Motor neuron (in vitro differentiated cells): ENCODE measurements at regions not wholly inside any gene's neighbourhood (a gene's known extent, or its start where the extent isn't known, plus 50 kb on each side); places are given as distances from the start of the nearest gene placed in this dataset.

Experiments
- ATAC-seq, 8 experiments: fragments of 200-7000 bp; cut with Tn5 transposase; replicated peaks in 6 of 8; 2 replicates each; pipeline ENCODE4 v1.8.0; 2021; ENCODE audit warnings: mild to moderate bottlenecking in 8 of 8, moderate library complexity in 8 of 8
- H3K27ac ChIP-seq, 2 donors: fragments of 250-450 bp; sonication (Bioruptor Pico); 2 replicates each; pipeline ENCODE4 v1.9.0; 2021; ENCODE audit warnings: antibody characterized with exemption in 2 of 2, mild to moderate bottlenecking in 2 of 2, moderate library complexity in 1 of 2
- H3K4me1 ChIP-seq, 2 donors: fragments of 250-450 bp; sonication (Bioruptor Pico); replicated peaks in 1 of 2; 2 replicates each; pipeline ENCODE4 v1.6.1; 2021; ENCODE audit warnings: antibody characterized with exemption in 2 of 2, mild to moderate bottlenecking in 2 of 2, moderate library complexity in 1 of 2
- H3K4me3 ChIP-seq, 5 donors: fragments of 250-450 bp; sonication (Bioruptor Pico); 2 replicates each; pipeline ENCODE4 v1.9.0; 2021; ENCODE audit warnings: antibody characterized with exemption in 5 of 5, mild to moderate bottlenecking in 5 of 5, moderate library complexity in 4 of 5
- WGBS, 10 experiments: fragments of 450-650 bp; shearing (Covaris generic); methylation state at CpG; one replicate each; pipeline ENCODE4 v1.0.0; 2022; 5-methylcytosine and 5-hydroxymethylcytosine counted together
- in situ Hi-C, 9 experiments: fragments of 400-800 bp; cut with MboI; loops; one replicate each; pipeline ENCODE4 v1.15.0; 2021; ENCODE audit warnings: low sequenced_read_pairs in 9 of 9, low pct_unique_long_range_greater_than_20kb in 2 of 9; ENCODE audit not compliant: unreplicated experiment in 9 of 9

GRCh38 chr2:45141883-45142866, 132.9 kb upstream of the SIX2 start:
- ATAC-seq, result no peak
- Histone ChIP-seq H3K27ac (no peak overlapping the region), H3K4me3 (no peak overlapping the region), H3K4me1 (no peaks in the 10 kb centered on the region)
- in situ Hi-C loops, result no loop called here
- WGBS, 10 experiments, result 40 to 97% (median 65%) methylated on average over 1 to 5 of the region's 5 CpGs; no CpG with 5 or more reads in 1 of the 10 experiments

GRCh38 chr2:45140675-45141074, 131.4 kb upstream of the SIX2 start:
- H3K27ac ChIP-seq, result no peak overlapping the region
- H3K4me1 ChIP-seq, result no peaks in the 10 kb centered on the region
- in situ Hi-C loops, result no loop called here
- 0 to 100% (median 95%) methylated on average over 1 to 3 of the region's 3 CpGs; no CpG with 5 or more reads in 3 of the 10 experiments for WGBS, 10 experiments
- ATAC-seq, result peak in 2 of 8 experiments; percentile 42 to 58
- H3K4me3 ChIP-seq, result no peak overlapping the region

- Histone ChIP-seq H3K4me1 (no peaks in the 10 kb centered on the region), H3K27ac (no peak overlapping the region), H3K4me3 (no peak overlapping the region)
- in situ Hi-C loops, result no loop called here
- WGBS, 10 experiments, result 40 to 75% (median 58%) methylated on average over 1 to 4 of the region's 4 CpGs; no CpG with 5 or more reads in 1 of the 10 experiments
- no peak for ATAC-seq
Measured at GRCh38 chr2:45138904-45139303, 129.7 kb upstream of the SIX2 start.

DNA sequence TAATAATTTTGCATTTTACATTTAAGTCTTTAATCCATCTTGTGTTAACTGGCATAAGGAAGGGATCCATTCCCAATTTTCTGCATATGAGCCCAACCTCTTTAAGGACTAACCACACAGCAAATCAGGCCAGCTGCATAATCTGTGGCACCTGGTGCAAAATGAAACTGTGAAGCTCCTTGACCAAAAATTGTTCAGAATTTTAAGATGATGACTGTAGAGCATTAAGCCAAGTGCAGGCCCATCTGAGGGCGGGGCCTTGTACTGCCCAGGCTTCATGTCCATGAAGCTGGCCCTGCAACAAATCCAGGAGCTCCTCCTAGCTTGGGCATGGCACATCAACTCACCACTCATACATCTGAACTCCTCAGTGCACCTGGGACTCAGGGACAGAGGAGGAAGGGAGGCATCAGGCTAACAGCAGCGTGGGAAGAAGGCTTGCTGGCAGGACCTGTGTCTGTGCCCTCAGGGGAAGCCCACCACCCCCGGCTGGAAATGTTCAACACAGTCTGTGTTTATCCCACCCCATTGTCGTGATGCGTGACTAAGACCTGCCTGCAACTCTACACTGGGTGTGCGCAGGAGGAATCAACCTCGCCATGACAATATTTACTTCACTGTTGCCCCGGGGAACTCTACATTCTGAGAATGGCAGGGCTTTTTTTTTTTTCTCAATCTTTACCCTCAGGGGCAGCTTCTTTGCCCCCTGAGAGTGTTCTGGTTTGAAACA, 128.9 kb upstream of the SIX2 start:
- WGBS, 10 experiments, result 40 to 100% (median 87%) methylated on average over 1 to 6 of the region's 8 CpGs; no CpG with 5 or more reads in 2 of the 10 experiments
- in situ Hi-C loops, result no loop called here
- Histone ChIP-seq H3K4me3 (no peak overlapping the region), H3K27ac (no peak overlapping the region), H3K4me1 (no peaks in the 10 kb centered on the region)
- peak in 3 of 8 experiments; percentile 24 to 55 (median 39) for ATAC-seq

DNA sequence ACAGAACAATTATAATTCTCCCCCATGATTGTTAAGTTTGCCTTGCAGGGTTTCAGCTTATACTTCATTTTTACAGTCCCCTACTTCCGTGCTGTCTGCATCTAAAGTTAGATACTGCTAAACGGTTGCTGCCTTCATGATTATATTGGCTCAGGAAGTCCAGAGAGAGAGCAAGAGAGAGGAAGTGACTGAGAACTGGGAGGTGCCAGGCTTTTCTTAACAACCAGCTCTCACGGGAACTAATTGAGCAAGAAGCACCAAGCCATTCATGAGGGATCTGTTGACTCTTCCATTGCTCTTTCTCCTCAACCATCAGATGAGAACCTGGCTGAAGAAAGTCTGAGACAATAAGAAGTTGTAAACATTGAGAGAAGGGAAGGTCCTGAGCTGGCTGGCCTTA, 125.5 kb upstream of the SIX2 start:
- WGBS, 10 experiments, result 20 to 100% (median 62%) methylated on average over 1 to 3 of the region's 3 CpGs; no CpG with 5 or more reads in 2 of the 10 experiments
- no peak for ATAC-seq
- Histone ChIP-seq H3K4me1 (no peaks in the 10 kb centered on the region), H3K27ac (no peak overlapping the region), H3K4me3 (no peak overlapping the region)
- in situ Hi-C loops, result no loop called here

- no peak for ATAC-seq
- 20% methylated on average over 1 of the region's 1 CpG; no CpG with 5 or more reads in 7 of the 10 experiments for WGBS, 10 experiments
Measured at GRCh38 chr2:45134014-45134413, 124.8 kb upstream of the SIX2 start.

GRCh38 chr2:45132551-45132950, 123.3 kb upstream of the SIX2 start:
- Histone ChIP-seq H3K4me1 (peaks cover 0 to 8% of the 10 kb centered on the region in 2 donors), H3K4me3 (no peak overlapping the region), H3K27ac (no peak overlapping the region)
- WGBS, 10 experiments, result 83 to 100% methylated on average over 1 to 2 of the region's 4 CpGs; no CpG with 5 or more reads in 8 of the 10 experiments
- ATAC-seq, result no peak
- in situ Hi-C loops, result no loop called here

More at GRCh38 chr2:45134014-45134413, 124.8 kb upstream of the SIX2 start:
- in situ Hi-C loops, result no loop called here
- Histone ChIP-seq H3K4me3 (no peak overlapping the region), H3K4me1 (peaks cover 0 to under 1% of the 10 kb centered on the region in 2 donors), H3K27ac (no peak overlapping the region)

- Histone ChIP-seq H3K27ac (no peak overlapping the region), H3K4me1 (peaks cover 0 to 8% of the 10 kb centered on the region in 2 donors), H3K4me3 (no peak overlapping the region)
- WGBS, 10 experiments, result 67 to 100% (median 86%) methylated on average over 1 to 14 of the region's 14 CpGs
- in situ Hi-C loops, result no loop called here
- no peak for ATAC-seq
Measured at GRCh38 chr2:45131587-45131986, 122.3 kb upstream of the SIX2 start.

DNA sequence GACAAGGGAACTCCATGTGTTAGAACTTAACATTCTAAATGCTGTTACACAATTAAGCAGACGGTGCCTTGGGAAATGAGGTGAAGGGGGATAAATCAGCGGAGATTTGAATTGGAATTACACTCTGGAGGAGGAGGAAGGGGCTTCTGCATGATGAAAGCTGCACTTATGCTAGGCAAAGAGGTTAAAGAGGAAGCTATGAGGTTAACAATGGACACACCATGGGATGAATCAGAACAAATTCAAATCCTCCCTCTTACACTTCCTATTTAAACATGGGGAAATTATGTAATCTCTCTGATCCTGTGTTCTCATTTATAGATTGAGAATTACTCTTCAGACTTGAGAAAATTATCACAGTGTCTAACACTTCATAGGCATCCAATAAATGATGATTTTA, 121.5 kb upstream of the SIX2 start:
- no peak overlapping the region for H3K27ac ChIP-seq
- peaks cover 0 to 8% of the 10 kb centered on the region in 2 donors for H3K4me1 ChIP-seq
- in situ Hi-C loops, result no loop called here
- ATAC-seq, result no peak
- H3K4me3 ChIP-seq, result no peak overlapping the region
- WGBS, 10 experiments, result 57 to 100% (median 67%) methylated on average over 1 to 2 of the region's 2 CpGs; no CpG with 5 or more reads in 3 of the 10 experiments

- Histone ChIP-seq H3K4me1 (peaks cover 0 to 8% of the 10 kb centered on the region in 2 donors), H3K4me3 (no peak overlapping the region), H3K27ac (no peak overlapping the region)
- WGBS, 10 experiments, result 0 to 80% (median 70%) methylated on average over 1 of the region's 1 CpG; no CpG with 5 or more reads in 5 of the 10 experiments
- in situ Hi-C loops, result no loop called here
- ATAC-seq, result peak in 6 of 8 experiments; percentile 50 to 92 (median 66)
Measured at GRCh38 chr2:45128580-45128997, 119.3 kb upstream of the SIX2 start.

DNA sequence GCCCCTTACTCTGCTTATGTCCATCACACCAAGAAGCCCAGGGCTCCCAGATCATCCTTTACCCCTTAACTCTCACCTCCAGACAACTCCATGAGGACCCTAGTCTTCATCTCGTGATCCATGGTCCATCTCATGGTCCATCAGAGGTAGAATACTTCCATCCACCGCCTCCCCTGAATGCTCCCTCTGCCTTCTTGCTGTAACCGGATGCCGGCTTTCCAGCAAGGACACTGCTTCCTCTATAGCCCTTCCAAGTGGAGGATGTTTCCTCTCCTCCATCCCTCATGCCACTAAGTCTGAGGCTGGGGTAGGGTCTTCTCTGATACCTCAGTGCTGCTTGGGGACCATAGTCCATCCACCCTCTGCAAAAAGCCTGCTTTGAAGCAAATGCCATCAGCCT, 118.6 kb upstream of the SIX2 start:
- no peak overlapping the region for H3K27ac ChIP-seq
- H3K4me3 ChIP-seq, result no peak overlapping the region
- H3K4me1 ChIP-seq, result peaks cover 0 to 8% of the 10 kb centered on the region in 2 donors
- 33 to 100% (median 80%) methylated on average over 1 to 4 of the region's 4 CpGs; no CpG with 5 or more reads in 3 of the 10 experiments for WGBS, 10 experiments
- in situ Hi-C loops, result no loop called here
- no peak for ATAC-seq

- ATAC-seq, result no peak
- peaks cover 0 to 8% of the 10 kb centered on the region in 2 donors for H3K4me1 ChIP-seq
- no peak overlapping the region for H3K4me3 ChIP-seq
- H3K27ac ChIP-seq, result no peak overlapping the region
- in situ Hi-C loops, result no loop called here
- WGBS, 10 experiments, result 68 to 100% (median 93%) methylated on average over 1 to 6 of the region's 6 CpGs; no CpG with 5 or more reads in 2 of the 10 experiments
Measured at GRCh38 chr2:45127321-45127720, 118.1 kb upstream of the SIX2 start.

GRCh38 chr2:45125232-45125631, 116.0 kb upstream of the SIX2 start:
- ATAC-seq, result peak in 1 of 8 experiments; percentile 40
- WGBS, 10 experiments, result 78 to 100% (median 86%) methylated on average over 1 to 3 of the region's 4 CpGs; no CpG with 5 or more reads in 4 of the 10 experiments
- H3K4me3 ChIP-seq, result no peak overlapping the region
- in situ Hi-C loops, result no loop called here
- no peak overlapping the region for H3K27ac ChIP-seq
- H3K4me1 ChIP-seq, result peaks cover 0 to 8% of the 10 kb centered on the region in 2 donors
